ENCODE measurements at regions not wholly inside any gene's neighbourhood (a gene's known extent, or its start where the extent isn't known, plus 50 kb on each side); places are given as distances from the start of the nearest gene placed in this dataset.

- peak; percentile 78 for TF ChIP-seq CTCF (conservative IDR thresholded peaks at IDR 0.05; ENCODE audit: low read depth, low read length)
- TF ChIP-seq EZH2 (IDR thresholded peaks at IDR 0.05; ENCODE audit: borderline replicate concordance, low read depth, low read length, poor library complexity, severe bottlenecking) = no peak
- ChIA-PET POLR2A (ENCODE audit: low non-redundant PET) (no interaction called here), CTCF (interaction anchor here (0.6 kb wide), 3 partner anchors 10 to 781 kb away, joined by 3 to 8 read pairs (median 7); partner anchors contain the start of gene CCDC28A)
- intact Hi-C loops (cut with micrococcal nuclease; ENCODE audit: unreplicated experiment) = loop anchor here (2.0 to 5.0 kb wide), 2 partner anchors 75 to 100 kb away; no protein-coding TSS in a partner anchor
- BruUV-seq (replicated peaks) = no TSS peak
- Histone ChIP-seq H3K4me1 (ENCODE audit: insufficient read depth, low read length, poor library complexity, severe bottlenecking) (no peaks in the 10 kb centered on the region), H3K27ac (ENCODE audit: low read depth, low read length, poor library complexity, severe bottlenecking) (peak overlapping the region; percentile 93), H3K9me3 (ENCODE audit: low read depth, low read length, poor library complexity, severe bottlenecking) (no peaks in the 10 kb centered on the region), H3K36me3 (ENCODE audit: insufficient read depth, low read length, poor library complexity, severe bottlenecking) (no peaks in the 10 kb centered on the region), H3K4me3 (ENCODE audit: low read depth, low read length, poor library complexity, severe bottlenecking) (peak overlapping the region; percentile 97), H3K27me3 (replicated peaks; ENCODE audit: insufficient read depth, low read depth, low read length, poor library complexity) (no peaks in the 10 kb centered on the region)
- DNase-seq (ENCODE audit: low spot score) = peak; percentile 71
These were observed 81.3 kb upstream of the CCDC28A start for GRCh38 chr6:138692058-138692977.

GRCh38 chr6:138692978-138693909 lies 80.3 kb upstream of the CCDC28A start:
- no peaks in the 10 kb centered on the region for H3K36me3 ChIP-seq (ENCODE audit: insufficient read depth, low read length, poor library complexity, severe bottlenecking)
- POLR2A ChIA-PET (ENCODE audit: low non-redundant PET) = interaction anchor here (0.6 kb wide), 1 partner anchor 75 kb away, joined by 9 read pairs; no protein-coding TSS in a partner anchor
- CTCF ChIA-PET = no interaction called here
- H3K27me3 ChIP-seq (replicated peaks; ENCODE audit: insufficient read depth, low read depth, low read length, poor library complexity) = no peaks in the 10 kb centered on the region
- H3K4me3 ChIP-seq (ENCODE audit: low read depth, low read length, poor library complexity, severe bottlenecking) = peak overlapping the region; percentile 97
- DNase-seq (ENCODE audit: low spot score) = peak; percentile 88
- intact Hi-C loops (cut with micrococcal nuclease; ENCODE audit: unreplicated experiment) = loop anchor here (2.0 to 5.0 kb wide), 2 partner anchors 74 to 100 kb away; no protein-coding TSS in a partner anchor
- H3K9me3 ChIP-seq (ENCODE audit: low read depth, low read length, poor library complexity, severe bottlenecking) = no peaks in the 10 kb centered on the region
- no peak for TF ChIP-seq EZH2 (IDR thresholded peaks at IDR 0.05; ENCODE audit: borderline replicate concordance, low read depth, low read length, poor library complexity, severe bottlenecking)
- no peak for TF ChIP-seq CTCF (conservative IDR thresholded peaks at IDR 0.05; ENCODE audit: low read depth, low read length)
- no peaks in the 10 kb centered on the region for H3K4me1 ChIP-seq (ENCODE audit: insufficient read depth, low read length, poor library complexity, severe bottlenecking)
- no TSS peak for BruUV-seq (replicated peaks)
- H3K27ac ChIP-seq (ENCODE audit: low read depth, low read length, poor library complexity, severe bottlenecking) = peak overlapping the region; percentile 93

- TF ChIP-seq EZH2 (IDR thresholded peaks at IDR 0.05; ENCODE audit: borderline replicate concordance, low read depth, low read length, poor library complexity, severe bottlenecking) = no peak
- no peak for TF ChIP-seq CTCF (conservative IDR thresholded peaks at IDR 0.05; ENCODE audit: low read depth, low read length)
- H3K27ac ChIP-seq (ENCODE audit: low read depth, low read length, poor library complexity, severe bottlenecking) = no peak overlapping the region
- no peaks in the 10 kb centered on the region for H3K9me3 ChIP-seq (ENCODE audit: low read depth, low read length, poor library complexity, severe bottlenecking)
- no peaks in the 10 kb centered on the region for H3K27me3 ChIP-seq (replicated peaks; ENCODE audit: insufficient read depth, low read depth, low read length, poor library complexity)
- ChIA-PET CTCF (no interaction called here), POLR2A (ENCODE audit: low non-redundant PET) (no interaction called here)
- H3K4me1 ChIP-seq (ENCODE audit: insufficient read depth, low read length, poor library complexity, severe bottlenecking) = no peaks in the 10 kb centered on the region
- no peak for DNase-seq (ENCODE audit: low spot score)
- no TSS peak for BruUV-seq (replicated peaks)
- no peak overlapping the region for H3K4me3 ChIP-seq (ENCODE audit: low read depth, low read length, poor library complexity, severe bottlenecking)
- intact Hi-C loops (cut with micrococcal nuclease; ENCODE audit: unreplicated experiment) = no loop called here
- no peaks in the 10 kb centered on the region for H3K36me3 ChIP-seq (ENCODE audit: insufficient read depth, low read length, poor library complexity, severe bottlenecking)
These were observed 78.4 kb upstream of the CCDC28A start for GRCh38 chr6:138695193-138695592.

Measured in A673 (cell line).